ENCODE measurements at regions not wholly inside any gene's neighbourhood (a gene's known extent, or its start where the extent isn't known, plus 50 kb on each side); places are given as distances from the start of the nearest gene placed in this dataset.
"Not testable (repeated sequence)": the region's sequence is repeated elsewhere in the genome, so short reads cannot be mapped to it uniquely, and the experiment has no call there.

DNA sequence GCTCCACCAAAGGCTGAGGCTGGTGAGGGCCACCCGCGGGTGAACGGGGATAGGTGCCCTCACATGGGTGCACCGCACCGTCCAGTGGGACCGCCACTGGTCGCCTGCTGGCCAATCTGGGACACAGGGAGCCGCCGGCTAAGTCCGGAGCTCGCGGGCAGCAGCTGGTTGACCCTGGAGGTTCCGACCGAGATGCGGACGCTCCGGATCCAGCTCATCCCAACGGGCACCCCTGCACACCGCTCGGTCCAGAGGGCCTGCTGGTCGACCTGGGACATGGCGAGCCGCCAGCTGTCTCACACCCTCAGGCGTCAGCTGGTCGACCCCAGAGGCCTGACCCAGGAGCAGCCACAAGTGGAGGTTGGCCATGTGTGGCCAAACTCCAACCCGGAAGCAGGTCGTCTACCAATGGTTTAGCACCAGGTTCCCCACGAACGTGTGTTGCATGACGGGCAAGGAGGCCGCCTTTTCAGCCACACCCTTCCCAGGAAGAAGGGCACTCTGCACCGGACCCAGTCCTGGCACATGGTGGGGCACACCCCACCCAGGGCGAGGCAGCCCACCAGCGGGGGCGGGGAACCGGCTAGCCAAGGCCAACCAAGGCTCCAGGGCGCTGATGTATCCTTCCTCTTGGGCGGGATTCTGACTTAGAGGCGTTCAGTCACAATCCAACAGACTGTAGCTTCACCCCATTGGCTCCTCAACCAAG, 746.0 kb upstream of the DEFB115 start:
- no peak overlapping the region for H3K9ac ChIP-seq (ENCODE audit: low read length in 3 of 3)
- intact Hi-C loops (cut with DNase I): no loop called here
- no peak overlapping the region for H3K4me3 ChIP-seq (ENCODE audit: low read length in 3 of 3)
- H3K9me3 ChIP-seq (ENCODE audit: control insufficient read depth in 2 of 3, insufficient read depth in 1 of 3, low read length in 3 of 3): no peaks in the 10 kb centered on the region
- TF ChIP-seq, protein P1, sequence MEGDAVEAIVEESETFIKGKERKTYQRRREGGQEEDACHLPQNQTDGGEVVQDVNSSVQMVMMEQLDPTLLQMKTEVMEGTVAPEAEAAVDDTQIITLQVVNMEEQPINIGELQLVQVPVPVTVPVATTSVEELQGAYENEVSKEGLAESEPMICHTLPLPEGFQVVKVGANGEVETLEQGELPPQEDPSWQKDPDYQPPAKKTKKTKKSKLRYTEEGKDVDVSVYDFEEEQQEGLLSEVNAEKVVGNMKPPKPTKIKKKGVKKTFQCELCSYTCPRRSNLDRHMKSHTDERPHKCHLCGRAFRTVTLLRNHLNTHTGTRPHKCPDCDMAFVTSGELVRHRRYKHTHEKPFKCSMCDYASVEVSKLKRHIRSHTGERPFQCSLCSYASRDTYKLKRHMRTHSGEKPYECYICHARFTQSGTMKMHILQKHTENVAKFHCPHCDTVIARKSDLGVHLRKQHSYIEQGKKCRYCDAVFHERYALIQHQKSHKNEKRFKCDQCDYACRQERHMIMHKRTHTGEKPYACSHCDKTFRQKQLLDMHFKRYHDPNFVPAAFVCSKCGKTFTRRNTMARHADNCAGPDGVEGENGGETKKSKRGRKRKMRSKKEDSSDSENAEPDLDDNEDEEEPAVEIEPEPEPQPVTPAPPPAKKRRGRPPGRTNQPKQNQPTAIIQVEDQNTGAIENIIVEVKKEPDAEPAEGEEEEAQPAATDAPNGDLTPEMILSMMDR (IDR thresholded peaks at IDR 0.05; ENCODE audit: borderline replicate concordance, extremely low read depth, insufficient read depth): no peak
- FAIRE-seq (no peak), DNase-seq (no peak)
- H3K27me3 ChIP-seq (ENCODE audit: control insufficient read depth, insufficient read depth, low read length): no peaks in the 10 kb centered on the region
- H3K4me1 ChIP-seq (ENCODE audit: control insufficient read depth in 2 of 3, insufficient read depth in 2 of 3, low read depth in 1 of 3, low read length in 3 of 3): no peaks in the 10 kb centered on the region
- H3K27ac ChIP-seq (ENCODE audit: low read depth in 2 of 2, low read length in 2 of 2): no peak overlapping the region
- H3K36me3 ChIP-seq (ENCODE audit: control insufficient read depth in 2 of 3, insufficient read depth in 3 of 3, low read length in 3 of 3): no peaks in the 10 kb centered on the region

DNA sequence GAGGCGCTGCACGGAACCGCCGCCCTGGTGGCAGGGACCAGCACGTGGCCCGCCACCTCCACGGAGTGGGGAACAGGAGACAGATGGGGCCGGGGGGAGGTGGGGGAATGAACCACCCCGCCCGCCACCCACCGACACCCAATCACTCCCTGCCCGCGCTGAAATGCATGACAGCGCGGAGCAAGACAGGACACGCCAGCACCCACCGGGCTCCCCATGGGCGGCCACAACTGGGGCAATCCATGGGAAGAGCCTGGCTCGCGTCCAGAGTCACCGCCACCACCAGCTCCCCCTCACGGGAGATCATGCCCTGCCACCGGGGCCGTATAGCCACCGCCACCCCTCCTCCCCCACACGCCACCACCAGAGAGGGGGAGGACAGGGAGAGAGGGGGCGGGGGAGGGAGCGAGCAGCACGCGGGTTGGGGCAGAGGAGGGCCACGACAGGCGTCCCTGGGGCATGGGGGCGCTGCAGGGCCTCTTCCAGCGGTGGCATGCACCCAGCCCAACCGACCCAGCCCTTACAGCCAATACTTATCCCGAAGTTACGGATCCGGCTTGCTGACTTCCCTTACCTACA, 744.3 kb upstream of the DEFB115 start:
- FAIRE-seq: no peak

DNA sequence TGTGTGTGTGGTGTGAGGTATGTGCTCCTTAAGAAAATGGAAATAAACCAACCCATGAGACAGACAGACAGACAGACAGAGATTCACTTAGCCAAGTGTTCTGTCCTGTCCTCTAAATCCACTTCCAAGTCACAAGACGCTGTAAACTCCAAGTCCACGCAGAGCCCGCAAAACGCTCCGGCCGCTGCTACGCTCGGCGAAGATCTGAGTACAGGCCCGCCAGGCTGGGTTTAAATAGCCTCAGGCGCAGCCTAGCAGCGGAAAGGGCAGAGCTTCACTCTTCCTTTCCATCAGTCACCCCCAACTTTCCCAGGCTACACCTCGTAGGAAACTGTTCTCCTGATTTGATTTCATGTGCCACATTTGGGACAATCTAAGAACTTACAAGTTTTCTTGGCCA, 741.5 kb upstream of the DEFB115 start:
- H3K9ac ChIP-seq (ENCODE audit: low read length in 3 of 3); H3K4me3 ChIP-seq (ENCODE audit: low read length in 3 of 3); FAIRE-seq: not testable (repeated sequence)

More for the DNA sequence above, 744.3 kb upstream of the DEFB115 start:
- intact Hi-C loops (cut with DNase I): no loop called here
- H3K27me3 ChIP-seq (ENCODE audit: control insufficient read depth, insufficient read depth, low read length): no peaks in the 10 kb centered on the region
- no peak overlapping the region for H3K4me3 ChIP-seq (ENCODE audit: low read length in 3 of 3)
- no peaks in the 10 kb centered on the region for H3K4me1 ChIP-seq (ENCODE audit: control insufficient read depth in 2 of 3, insufficient read depth in 2 of 3, low read depth in 1 of 3, low read length in 3 of 3)
- TF ChIP-seq, protein P1 (IDR thresholded peaks at IDR 0.05; ENCODE audit: borderline replicate concordance, extremely low read depth, insufficient read depth): no peak
- H3K9ac ChIP-seq (ENCODE audit: low read length in 3 of 3): no peak overlapping the region
- H3K27ac ChIP-seq (ENCODE audit: low read depth in 2 of 2, low read length in 2 of 2): no peak overlapping the region
- H3K9me3 ChIP-seq (ENCODE audit: control insufficient read depth in 2 of 3, insufficient read depth in 1 of 3, low read length in 3 of 3): no peaks in the 10 kb centered on the region
- DNase-seq: no peak
- H3K36me3 ChIP-seq (ENCODE audit: control insufficient read depth in 2 of 3, insufficient read depth in 3 of 3, low read length in 3 of 3): no peaks in the 10 kb centered on the region

DNA sequence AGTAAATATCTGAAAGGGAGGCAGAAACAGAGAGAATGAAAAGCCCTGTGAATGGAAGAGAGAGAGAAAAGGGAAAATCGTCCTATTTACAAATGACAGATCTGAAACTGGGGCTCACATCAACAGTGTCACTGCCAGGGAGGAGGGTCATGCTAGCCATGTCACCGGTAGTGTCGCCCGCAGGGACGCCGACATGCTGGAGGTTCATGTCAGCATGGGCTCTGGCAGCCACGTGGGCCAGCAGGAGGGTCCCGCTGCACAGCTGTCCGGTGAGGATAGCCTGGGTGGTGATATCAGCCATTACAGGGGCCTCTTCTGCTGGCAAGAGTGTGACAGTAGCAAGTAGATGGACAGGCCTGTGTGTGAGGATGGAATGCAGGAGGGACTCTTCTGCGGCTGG, 738.6 kb upstream of the DEFB115 start:
- DNase-seq; intact Hi-C loops (cut with DNase I); FAIRE-seq: not testable (repeated sequence)

More for the DNA sequence above, 741.5 kb upstream of the DEFB115 start:
- H3K27ac ChIP-seq (ENCODE audit: low read depth in 2 of 2, low read length in 2 of 2); H3K36me3 ChIP-seq (ENCODE audit: control insufficient read depth in 2 of 3, insufficient read depth in 3 of 3, low read length in 3 of 3); DNase-seq; intact Hi-C loops (cut with DNase I); H3K9me3 ChIP-seq (ENCODE audit: control insufficient read depth in 2 of 3, insufficient read depth in 1 of 3, low read length in 3 of 3); H3K27me3 ChIP-seq (ENCODE audit: control insufficient read depth, insufficient read depth, low read length); H3K4me1 ChIP-seq (ENCODE audit: control insufficient read depth in 2 of 3, insufficient read depth in 2 of 3, low read depth in 1 of 3, low read length in 3 of 3): not testable (repeated sequence)

DNA sequence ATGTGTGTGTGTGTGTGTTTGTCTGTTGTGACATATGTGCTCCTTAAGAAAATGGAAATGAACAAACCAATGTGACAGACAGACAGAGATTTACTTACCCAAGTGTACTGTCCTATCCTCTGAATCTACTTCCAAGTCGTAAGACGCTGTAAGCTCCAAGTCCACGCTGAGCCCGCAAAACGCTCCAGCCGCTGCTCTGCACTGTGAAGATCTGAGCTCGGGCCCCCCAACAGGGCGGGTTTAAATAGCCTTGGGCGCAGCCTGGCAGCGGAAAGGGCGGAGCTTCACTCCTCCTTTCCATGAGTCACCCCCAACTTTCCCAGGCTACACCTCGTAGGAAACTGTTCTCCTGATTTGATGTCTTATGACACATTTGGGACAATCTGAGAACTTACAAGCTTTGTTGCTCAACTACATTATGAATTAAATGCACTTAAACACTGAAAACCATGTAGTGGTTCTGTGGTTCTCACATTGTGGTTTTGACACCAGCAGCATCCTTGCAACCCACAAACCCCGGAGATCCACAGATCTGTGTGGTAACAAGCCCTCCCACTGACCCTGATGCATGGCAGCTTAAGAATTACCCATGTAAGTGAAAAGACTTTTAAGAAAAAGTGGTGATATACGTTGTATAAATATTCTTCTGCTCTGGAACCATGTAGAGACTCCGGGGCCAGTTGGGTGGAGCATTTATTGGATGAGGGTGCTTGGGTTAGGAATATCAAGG, 735.6 kb upstream of the DEFB115 start:
- H3K4me3 ChIP-seq (ENCODE audit: low read length in 3 of 3); intact Hi-C loops (cut with DNase I); H3K36me3 ChIP-seq (ENCODE audit: control insufficient read depth in 2 of 3, insufficient read depth in 3 of 3, low read length in 3 of 3); H3K9ac ChIP-seq (ENCODE audit: low read length in 3 of 3); DNase-seq; H3K4me1 ChIP-seq (ENCODE audit: control insufficient read depth in 2 of 3, insufficient read depth in 2 of 3, low read depth in 1 of 3, low read length in 3 of 3); FAIRE-seq; H3K27ac ChIP-seq (ENCODE audit: low read depth in 2 of 2, low read length in 2 of 2); H3K27me3 ChIP-seq (ENCODE audit: control insufficient read depth, insufficient read depth, low read length); H3K9me3 ChIP-seq (ENCODE audit: control insufficient read depth in 2 of 3, insufficient read depth in 1 of 3, low read length in 3 of 3): not testable (repeated sequence)

More for the DNA sequence above, 738.6 kb upstream of the DEFB115 start:
- H3K27me3 ChIP-seq (ENCODE audit: control insufficient read depth, insufficient read depth, low read length); H3K9ac ChIP-seq (ENCODE audit: low read length in 3 of 3); H3K4me3 ChIP-seq (ENCODE audit: low read length in 3 of 3); H3K36me3 ChIP-seq (ENCODE audit: control insufficient read depth in 2 of 3, insufficient read depth in 3 of 3, low read length in 3 of 3); H3K4me1 ChIP-seq (ENCODE audit: control insufficient read depth in 2 of 3, insufficient read depth in 2 of 3, low read depth in 1 of 3, low read length in 3 of 3); H3K27ac ChIP-seq (ENCODE audit: low read depth in 2 of 2, low read length in 2 of 2); H3K9me3 ChIP-seq (ENCODE audit: control insufficient read depth in 2 of 3, insufficient read depth in 1 of 3, low read length in 3 of 3): not testable (repeated sequence)

DNA sequence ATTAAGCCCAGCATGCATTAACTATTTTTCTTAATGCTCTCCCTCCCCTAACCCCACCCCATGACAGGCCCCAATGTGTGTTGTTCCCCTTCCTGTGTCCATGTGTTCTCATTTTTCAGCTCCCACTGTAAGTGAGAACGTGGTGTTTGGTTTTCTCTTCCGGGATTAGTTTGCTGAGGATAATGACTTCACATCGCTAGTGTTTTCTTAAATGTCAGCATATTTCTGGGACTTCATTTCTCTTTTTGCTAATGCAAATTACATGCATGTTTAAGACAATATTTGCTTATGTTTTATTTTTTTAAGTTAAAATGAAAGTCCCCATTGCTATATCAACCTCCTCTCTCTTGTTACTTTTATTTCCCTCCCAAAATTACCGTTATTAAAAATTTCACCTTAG, 733.3 kb upstream of the DEFB115 start:
- H3K36me3 ChIP-seq (ENCODE audit: control insufficient read depth in 2 of 3, insufficient read depth in 3 of 3, low read length in 3 of 3); H3K27ac ChIP-seq (ENCODE audit: low read depth in 2 of 2, low read length in 2 of 2); intact Hi-C loops (cut with DNase I); H3K4me1 ChIP-seq (ENCODE audit: control insufficient read depth in 2 of 3, insufficient read depth in 2 of 3, low read depth in 1 of 3, low read length in 3 of 3); FAIRE-seq; H3K27me3 ChIP-seq (ENCODE audit: control insufficient read depth, insufficient read depth, low read length); H3K9me3 ChIP-seq (ENCODE audit: control insufficient read depth in 2 of 3, insufficient read depth in 1 of 3, low read length in 3 of 3); DNase-seq; H3K9ac ChIP-seq (ENCODE audit: low read length in 3 of 3); H3K4me3 ChIP-seq (ENCODE audit: low read length in 3 of 3): not testable (repeated sequence)

Data from kidney (tissue), 13 donors.